Right lung (tissue), 2 donors: ENCODE measurements at regions not wholly inside any gene's neighbourhood (a gene's known extent, or its start where the extent isn't known, plus 50 kb on each side); places are given as distances from the start of the nearest gene placed in this dataset.

ENCODE experiments used
- DNase-seq, 2 donors: peaks; one replicate each; pipeline ENCODE4 v3.0.0-alpha.2; 2013

GRCh38 chr14:49240383-49240782 lies 345.8 kb downstream of the RPS29 start:
- DNase-seq, result no peak

- DNase-seq, result no peak
Measured at GRCh38 chr14:49228552-49228951, 357.6 kb downstream of the RPS29 start.

GRCh38 chr14:49221316-49221715 lies 364.9 kb downstream of the RPS29 start:
- no peak for DNase-seq

DNA sequence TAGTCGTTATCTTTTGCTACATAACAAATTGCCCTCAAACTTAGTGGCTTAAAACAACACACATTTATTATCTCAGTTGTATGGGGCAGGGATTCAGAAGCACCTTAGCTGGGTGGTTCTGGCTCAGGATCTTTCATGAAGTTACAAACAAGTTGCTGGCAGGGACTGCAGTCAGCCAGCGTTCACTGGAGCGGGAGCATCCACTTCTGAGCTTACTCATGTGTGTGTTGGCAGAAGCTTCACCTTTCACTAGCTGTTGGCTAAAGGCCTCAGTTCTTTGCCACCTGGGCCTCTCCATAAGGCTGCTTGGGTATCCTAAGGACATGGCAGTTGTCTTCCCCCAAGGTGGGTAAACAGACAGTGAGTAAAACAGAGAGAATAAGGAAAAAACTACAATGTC lies 365.7 kb downstream of the RPS29 start:
- DNase-seq, result no peak

- peak in 1 of 2 donors; percentile 50 for DNase-seq
Measured at GRCh38 chr14:49218436-49219092, 367.6 kb downstream of the RPS29 start.

GRCh38 chr14:49212721-49213120 lies 373.5 kb downstream of the RPS29 start:
- DNase-seq, result no peak

DNA sequence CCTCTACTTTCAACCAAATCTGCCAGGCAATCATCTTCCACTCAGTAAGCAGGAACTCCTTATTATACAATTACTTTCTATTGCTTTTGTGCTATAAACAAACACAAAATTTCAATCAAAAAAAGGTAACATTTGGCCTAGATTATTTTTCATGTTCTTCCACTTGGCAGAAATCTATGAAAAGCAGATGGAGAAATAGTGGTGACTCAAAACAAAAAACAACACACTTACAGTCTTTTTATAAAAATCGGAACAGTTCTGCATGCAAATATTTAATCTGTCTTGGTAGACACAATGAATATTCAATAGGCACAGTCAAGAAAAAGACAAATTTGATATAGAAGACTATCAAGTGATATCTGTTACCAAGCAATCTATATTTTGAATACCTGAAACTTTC lies 376.8 kb downstream of the RPS29 start:
- DNase-seq, result no peak

DNA sequence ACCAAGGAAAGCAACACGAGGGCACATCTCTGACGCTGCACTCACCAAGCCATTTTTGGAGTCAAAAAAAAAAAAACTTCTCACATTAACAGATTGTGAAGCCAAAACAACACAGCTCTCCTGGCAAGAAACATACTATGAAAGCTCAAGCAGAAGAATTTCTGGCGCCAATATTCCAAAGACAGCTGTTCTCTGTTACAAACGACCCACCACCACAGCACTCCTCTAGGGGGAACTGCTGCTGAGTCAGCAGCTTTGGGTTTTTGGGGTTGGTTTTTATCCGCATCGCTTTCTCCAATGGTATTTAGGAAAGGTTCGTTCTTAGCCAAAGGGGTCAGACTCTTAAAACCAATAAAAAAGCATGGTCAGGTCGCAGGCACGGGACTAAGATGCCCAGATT lies 379.4 kb downstream of the RPS29 start:
- DNase-seq, result peak; percentile 84 to 90

- no peak for DNase-seq
Measured at GRCh38 chr14:49203676-49204075, 382.5 kb downstream of the RPS29 start.

GRCh38 chr14:49199159-49199558 lies 387.0 kb downstream of the RPS29 start:
- no peak for DNase-seq

DNA sequence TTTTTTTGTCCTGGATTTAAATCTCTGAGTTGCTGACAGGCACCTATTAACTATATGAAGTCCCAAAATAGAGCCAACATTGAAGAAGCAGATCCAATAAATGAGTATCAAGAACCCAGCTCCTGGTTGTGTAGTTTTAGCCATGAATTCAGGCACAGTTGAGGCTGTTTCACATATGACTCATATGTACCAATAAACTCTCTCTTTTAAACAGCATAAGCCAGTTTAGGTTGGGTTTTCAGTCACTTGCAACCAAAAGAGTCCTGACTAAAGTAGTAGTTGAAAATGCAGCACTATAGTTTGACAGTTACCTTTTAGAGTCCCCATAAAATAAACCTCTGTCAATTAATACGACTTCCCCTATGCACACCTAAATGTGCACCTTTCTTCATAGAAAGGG lies 389.9 kb downstream of the RPS29 start:
- DNase-seq, result no peak

- no peak for DNase-seq
Measured at GRCh38 chr14:49194067-49194466, 392.1 kb downstream of the RPS29 start.

- DNase-seq, result no peak
Measured at GRCh38 chr14:49193332-49194065, 392.7 kb downstream of the RPS29 start.

- no peak for DNase-seq
Measured at GRCh38 chr14:49191380-49191779, 394.8 kb downstream of the RPS29 start.

GRCh38 chr14:49189375-49189774 lies 396.8 kb downstream of the RPS29 start:
- DNase-seq, result no peak

- no peak for DNase-seq
Measured at GRCh38 chr14:49187799-49188198, 398.4 kb downstream of the RPS29 start.

DNA sequence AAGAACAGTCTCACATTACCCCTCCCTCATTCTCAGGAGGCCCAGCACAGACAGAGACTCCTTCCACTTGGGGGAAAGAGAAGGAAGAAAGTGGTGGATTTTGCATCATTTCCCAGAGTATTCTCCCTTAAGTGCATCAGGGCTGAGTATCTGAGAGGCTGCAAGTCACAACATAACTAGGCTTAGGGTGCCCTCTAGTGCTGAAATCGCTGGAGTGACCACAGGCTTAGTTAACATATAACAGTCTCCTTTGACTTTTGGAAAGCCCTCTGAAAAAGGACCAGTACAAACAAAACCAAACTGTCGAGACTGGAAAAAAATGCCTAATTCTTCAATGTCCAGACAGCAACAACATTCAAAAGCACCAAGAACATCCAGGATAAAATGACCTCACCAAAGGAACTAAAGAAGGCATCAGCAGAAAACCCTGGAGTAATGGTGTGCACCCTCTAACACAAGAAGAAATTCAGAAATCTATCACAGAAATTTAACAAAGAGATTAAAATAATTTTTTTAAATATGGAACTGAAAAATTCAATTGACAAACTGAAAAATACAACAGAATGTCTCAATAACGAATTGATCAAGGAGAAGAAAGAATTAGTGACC lies 412.3 kb downstream of the RPS29 start:
- DNase-seq, result peak in 1 of 2 donors; percentile 30

DNA sequence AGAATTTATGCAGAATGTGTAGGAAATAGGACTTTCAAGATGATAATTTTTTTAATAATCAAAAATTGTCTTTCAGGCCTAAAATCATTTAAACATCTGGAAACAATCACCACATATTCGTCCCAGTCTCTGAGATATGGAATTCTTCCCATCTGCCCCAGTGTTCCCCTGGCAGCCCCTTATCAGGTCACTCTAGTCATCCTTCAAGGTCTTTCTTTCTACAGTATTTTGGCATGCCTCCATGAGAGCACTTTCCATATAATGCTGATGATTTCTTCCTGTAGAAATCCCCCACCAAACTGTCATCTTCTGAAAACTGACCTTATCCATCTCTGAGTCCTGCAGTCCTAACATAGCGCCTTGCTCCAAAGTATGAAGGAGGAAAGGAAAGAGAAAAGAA lies 422.1 kb downstream of the RPS29 start:
- peak in 1 of 2 donors; percentile 8 for DNase-seq

DNA sequence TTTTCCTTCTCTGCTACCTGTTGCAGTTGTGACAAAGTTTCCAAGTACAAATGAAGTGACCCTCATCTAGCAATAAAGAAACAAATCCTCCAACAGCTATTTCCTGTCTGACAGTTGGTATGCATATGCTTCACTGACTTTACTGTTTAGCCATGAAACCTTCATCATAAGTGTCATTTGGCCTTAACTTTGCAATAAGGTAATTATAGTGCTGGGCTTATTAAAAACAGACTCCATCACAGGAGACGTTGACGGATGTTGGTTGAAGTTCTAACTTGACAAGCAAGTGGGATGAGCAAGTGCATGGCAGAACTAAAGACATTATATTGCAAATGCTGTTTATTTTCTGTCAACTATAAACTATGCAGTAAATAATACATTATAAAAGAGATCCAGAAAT lies 425.2 kb downstream of the RPS29 start:
- no peak for DNase-seq

DNA sequence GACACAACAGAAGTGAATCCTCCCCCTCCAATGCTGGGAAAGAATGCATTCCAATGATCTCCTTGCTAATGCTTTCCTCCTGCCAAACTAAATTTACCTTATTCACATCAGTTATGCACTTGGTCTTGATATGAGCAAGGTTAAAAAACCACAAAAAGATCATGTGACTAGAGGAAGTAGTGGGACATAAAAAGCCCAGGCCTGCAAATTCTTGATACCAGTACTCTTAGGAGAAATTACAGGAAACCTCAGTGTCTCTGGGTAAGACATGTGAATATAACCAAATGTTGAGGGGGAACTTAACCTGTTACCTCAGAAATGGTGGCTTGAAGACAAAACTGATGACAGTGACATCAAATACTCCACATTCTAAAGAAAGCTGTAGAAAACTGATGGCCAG lies 427.1 kb downstream of the RPS29 start:
- no peak for DNase-seq

GRCh38 chr14:49139593-49139992 lies 446.6 kb downstream of the RPS29 start:
- no peak for DNase-seq

- peak; percentile 11 to 25 for DNase-seq
Measured at GRCh38 chr14:49134940-49135339, 451.2 kb downstream of the RPS29 start.

DNA sequence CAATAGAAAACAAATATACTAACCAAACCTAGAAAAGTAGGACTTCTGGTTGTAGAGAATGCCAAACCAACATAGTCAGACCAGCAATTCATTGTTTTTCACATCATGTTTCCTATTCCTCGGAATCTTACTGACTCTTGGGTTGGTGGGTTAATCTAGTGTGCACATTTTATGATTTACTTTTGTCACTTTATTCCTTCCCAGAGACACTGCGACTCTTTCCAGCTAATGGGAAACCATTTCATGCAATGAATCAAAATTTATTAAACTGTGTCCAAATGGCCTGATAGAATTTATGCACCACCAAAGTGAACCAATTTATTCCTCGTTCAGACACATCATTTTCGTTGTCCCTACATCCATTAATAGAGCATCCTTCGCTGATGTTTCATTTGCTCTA lies 464.9 kb downstream of the RPS29 start:
- no peak for DNase-seq
